ENCODE measurements at regions not wholly inside any gene's neighbourhood (a gene's known extent, or its start where the extent isn't known, plus 50 kb on each side); places are given as distances from the start of the nearest gene placed in this dataset.

- TF ChIP-seq EP300 (IDR thresholded peaks at IDR 0.05) (no peak), CTCF (IDR thresholded peaks at IDR 0.05) (no peak)
Measured at GRCh38 chr1:37158113-37158749, 123.9 kb upstream of the GRIK3 start.
